OCI-LY3 (cell line): ENCODE measurements at regions not wholly inside any gene's neighbourhood (a gene's known extent, or its start where the extent isn't known, plus 50 kb on each side); places are given as distances from the start of the nearest gene placed in this dataset.
"Not testable (repeated sequence)": the region's sequence is repeated elsewhere in the genome, so short reads cannot be mapped to it uniquely, and the experiment has no call there.

ENCODE experiments used
- H2AFZ ChIP-seq: fragments of 200-600, 300-600 bp; shearing (Covaris generic); 2 replicates; pipeline ENCODE4 v1.6.0; 2014; ENCODE audit warnings: antibody characterized with exemption, low read depth, low read length
- H3K27ac ChIP-seq: fragments of 200-600, 300-600 bp; sonication (generic); 2 replicates; pipeline ENCODE4 v1.5.1; 2014; ENCODE audit warnings: mild to moderate bottlenecking, low read length, moderate library complexity, mixed read lengths
- H3K27me3 ChIP-seq: fragments of 200-600, 300-600 bp; sonication (generic); 2 replicates; pipeline ENCODE4 v1.6.1; 2014; ENCODE audit warnings: low read depth, low read length, mixed read lengths
- H3K36me3 ChIP-seq: fragments of 200-600, 300-600 bp; sonication (generic); replicated peaks from 2 replicates; pipeline ENCODE3; 2014; ENCODE audit warnings: low read depth, low read length, mixed read lengths
- H3K4me1 ChIP-seq: fragments of 300-600, 200-600 bp; sonication (generic); 2 replicates; pipeline ENCODE4 v1.6.1; 2014; ENCODE audit warnings: low read length, mixed read lengths
- H3K4me2 ChIP-seq: fragments of 200-600, 300-600 bp; sonication (generic); 2 replicates; pipeline ENCODE4 v1.6.1; 2014; ENCODE audit warnings: low read length, mixed read lengths
- H3K4me3 ChIP-seq: fragments of 300-600, 200-600 bp; sonication (generic); 2 replicates; pipeline ENCODE4 v1.5.1; 2014; ENCODE audit warnings: antibody characterized with exemption, mild to moderate bottlenecking, low read length, moderate library complexity
- H3K79me2 ChIP-seq: fragments of 300-600, 200-600 bp; shearing (Covaris generic); 2 replicates; pipeline ENCODE4 v1.6.1; 2014; ENCODE audit warnings: mild to moderate bottlenecking, low read length, mixed read lengths
- H3K9ac ChIP-seq: fragments of 300-600, 200-600 bp; shearing (Covaris generic); 2 replicates; pipeline ENCODE4 v1.6.0; 2014; ENCODE audit warnings: mild to moderate bottlenecking, low read length, moderate library complexity
- H3K9me3 ChIP-seq: fragments of 200-600, 300-600 bp; shearing (Covaris generic); 2 replicates; pipeline ENCODE4 v1.6.1; 2014; ENCODE audit warnings: low read length, mixed read lengths; ENCODE audit not compliant: insufficient read depth
- H4K20me1 ChIP-seq: fragments of 200-600, 300-600 bp; sonication (generic); 2 replicates; pipeline ENCODE4 v1.6.1; 2016; ENCODE audit warnings: low read length, mixed read lengths; ENCODE audit not compliant: insufficient read depth
- EZH2phosphoT487 ChIP-seq: fragments of 200-600 bp; shearing (Covaris generic); IDR thresholded peaks from 2 replicates; pipeline ENCODE4 v1.6.1; 2018; ENCODE audit warnings: antibody characterized with exemption, mixed run types, low read depth
- TF ChIP-seq, protein P1 (sequence below): fragments of 200-600, 300-600 bp; sonication (generic); IDR thresholded peaks from 2 replicates; pipeline ENCODE4 v1.5.1; 2014; ENCODE audit warnings: antibody characterized with exemption, low read length, low read depth

DNA sequence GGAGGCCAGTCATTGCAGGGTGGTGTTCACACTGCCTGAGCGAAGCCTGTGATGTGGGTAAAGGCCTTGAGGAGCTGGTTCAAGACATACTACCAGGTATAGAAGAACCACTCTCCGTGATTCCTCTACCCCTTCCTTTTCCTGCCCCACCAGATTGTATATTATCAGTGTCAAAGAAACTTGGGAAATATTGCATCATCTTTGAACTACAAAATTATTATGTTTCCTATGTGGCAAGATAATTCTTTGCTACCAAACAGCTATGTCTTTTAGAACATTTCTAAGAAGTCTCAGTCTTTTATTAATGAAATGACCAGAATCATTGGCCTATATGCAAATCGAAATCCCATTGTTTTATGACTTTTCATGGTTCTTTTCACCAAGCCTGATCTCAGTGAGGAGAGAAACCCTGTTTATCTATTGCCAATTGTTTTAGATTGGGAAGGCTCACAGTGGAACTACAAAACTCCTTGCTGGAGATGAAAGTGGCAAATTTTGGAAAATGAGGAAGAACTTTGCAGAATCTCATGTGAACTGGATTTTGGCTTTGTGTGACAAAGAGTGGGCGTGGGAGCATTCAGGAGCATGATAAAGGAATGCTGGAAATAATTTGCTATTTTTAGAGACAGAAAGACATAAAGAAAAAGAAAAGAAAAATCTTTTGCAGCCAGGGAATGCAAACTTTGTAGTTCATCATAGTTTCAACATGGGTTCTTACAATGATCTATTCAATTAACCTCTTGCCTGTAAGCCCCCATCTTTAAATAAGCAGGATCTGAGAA, 286.9 kb downstream of the INSIG2 start:
- H3K4me1 ChIP-seq, result no peaks in the 10 kb centered on the region
- H3K4me3 ChIP-seq, result no peak overlapping the region
- no peaks in the 10 kb centered on the region for H4K20me1 ChIP-seq
- H3K27me3 ChIP-seq, result peaks cover 11% of the 10 kb centered on the region
- H3K79me2 ChIP-seq, result no peaks in the 10 kb centered on the region
- H3K27ac ChIP-seq, result no peak overlapping the region
- TF ChIP-seq, protein P1, sequence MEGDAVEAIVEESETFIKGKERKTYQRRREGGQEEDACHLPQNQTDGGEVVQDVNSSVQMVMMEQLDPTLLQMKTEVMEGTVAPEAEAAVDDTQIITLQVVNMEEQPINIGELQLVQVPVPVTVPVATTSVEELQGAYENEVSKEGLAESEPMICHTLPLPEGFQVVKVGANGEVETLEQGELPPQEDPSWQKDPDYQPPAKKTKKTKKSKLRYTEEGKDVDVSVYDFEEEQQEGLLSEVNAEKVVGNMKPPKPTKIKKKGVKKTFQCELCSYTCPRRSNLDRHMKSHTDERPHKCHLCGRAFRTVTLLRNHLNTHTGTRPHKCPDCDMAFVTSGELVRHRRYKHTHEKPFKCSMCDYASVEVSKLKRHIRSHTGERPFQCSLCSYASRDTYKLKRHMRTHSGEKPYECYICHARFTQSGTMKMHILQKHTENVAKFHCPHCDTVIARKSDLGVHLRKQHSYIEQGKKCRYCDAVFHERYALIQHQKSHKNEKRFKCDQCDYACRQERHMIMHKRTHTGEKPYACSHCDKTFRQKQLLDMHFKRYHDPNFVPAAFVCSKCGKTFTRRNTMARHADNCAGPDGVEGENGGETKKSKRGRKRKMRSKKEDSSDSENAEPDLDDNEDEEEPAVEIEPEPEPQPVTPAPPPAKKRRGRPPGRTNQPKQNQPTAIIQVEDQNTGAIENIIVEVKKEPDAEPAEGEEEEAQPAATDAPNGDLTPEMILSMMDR, result no peak
- TF ChIP-seq EZH2phosphoT487, result no peak
- H3K9me3 ChIP-seq, result no peaks in the 10 kb centered on the region
- H2AFZ ChIP-seq, result no peak overlapping the region
- H3K36me3 ChIP-seq, result no peaks in the 10 kb centered on the region
- H3K4me2 ChIP-seq, result no peak overlapping the region
- H3K9ac ChIP-seq, result no peak overlapping the region

DNA sequence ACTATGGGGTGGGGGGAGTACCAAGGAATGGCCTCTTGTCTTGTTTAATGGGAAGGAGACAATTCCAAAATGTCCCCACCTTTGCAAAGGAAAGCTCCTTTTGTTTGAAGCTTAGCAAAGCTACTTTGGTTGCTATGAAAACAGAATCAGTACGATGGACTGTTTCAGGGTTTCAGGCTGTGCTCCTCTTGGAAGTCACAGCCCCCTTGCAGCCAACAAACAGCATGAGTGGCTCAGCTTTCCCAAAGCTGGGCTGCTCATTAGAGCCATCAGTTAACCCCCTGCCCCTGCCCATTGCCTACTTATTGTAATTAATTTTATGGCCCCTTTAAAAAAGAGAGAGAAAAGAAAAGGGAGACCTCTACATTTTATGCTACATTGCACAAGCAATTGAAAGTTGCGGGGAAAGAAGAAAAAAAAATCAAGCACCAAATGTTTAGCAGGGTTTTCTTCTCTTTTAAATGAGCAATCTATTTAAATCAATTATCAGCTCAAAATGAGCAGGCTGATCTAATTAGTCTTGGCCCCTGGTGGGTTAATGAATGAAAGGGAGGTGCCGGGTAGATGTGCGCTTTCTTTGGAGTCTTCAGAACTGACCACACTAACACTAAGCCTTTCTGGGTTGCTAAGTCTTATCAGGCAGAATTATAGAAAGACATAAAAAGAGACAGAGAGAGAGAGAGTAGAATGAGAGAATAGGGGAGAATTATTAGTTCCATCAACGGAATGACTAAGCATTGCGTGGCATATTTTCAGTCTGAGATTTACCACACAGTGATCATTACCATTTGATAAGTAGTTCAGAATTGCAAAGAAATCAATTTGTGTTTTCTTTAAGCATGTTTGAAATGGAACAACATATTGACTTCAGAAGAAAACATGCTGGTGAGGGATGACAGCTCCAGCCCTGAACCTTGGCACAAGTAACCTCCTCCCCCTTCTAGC, 284.9 kb downstream of the INSIG2 start:
- Histone ChIP-seq H3K4me2 (no peak overlapping the region), H2AFZ (no peak overlapping the region), H3K27me3 (peaks cover 17% of the 10 kb centered on the region), H3K9me3 (no peaks in the 10 kb centered on the region), H3K4me1 (no peaks in the 10 kb centered on the region), H3K4me3 (no peak overlapping the region), H3K79me2 (no peaks in the 10 kb centered on the region), H3K9ac (no peak overlapping the region), H3K27ac (no peak overlapping the region), H3K36me3 (no peaks in the 10 kb centered on the region), H4K20me1 (no peaks in the 10 kb centered on the region)
- TF ChIP-seq, protein P1, result no peak
- no peak for TF ChIP-seq EZH2phosphoT487

DNA sequence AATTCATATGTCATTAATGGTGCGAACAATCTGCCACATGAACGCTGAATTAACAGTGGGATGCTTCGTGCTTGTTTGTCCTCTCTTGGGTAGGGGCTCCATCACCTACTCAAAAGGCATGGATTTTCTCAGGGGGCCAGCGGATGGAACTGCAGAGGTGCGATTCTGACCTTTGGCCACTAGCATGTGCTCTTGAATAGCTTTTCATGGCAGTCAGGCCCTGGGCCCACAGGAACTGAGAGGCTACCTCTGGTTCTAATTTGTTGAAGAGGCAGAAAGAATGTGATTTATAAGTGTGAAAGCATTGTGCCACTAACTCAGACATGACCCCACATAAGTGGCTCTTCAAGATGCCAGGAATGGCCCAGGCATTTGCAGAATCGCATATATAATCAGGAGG, 283.2 kb downstream of the INSIG2 start:
- Histone ChIP-seq H2AFZ (no peak overlapping the region), H3K9me3 (no peaks in the 10 kb centered on the region), H3K4me1 (no peaks in the 10 kb centered on the region), H3K9ac (no peak overlapping the region), H3K36me3 (no peaks in the 10 kb centered on the region), H3K27me3 (peaks cover 17% of the 10 kb centered on the region), H3K79me2 (no peaks in the 10 kb centered on the region), H3K4me3 (no peak overlapping the region), H4K20me1 (no peaks in the 10 kb centered on the region), H3K27ac (no peak overlapping the region), H3K4me2 (no peak overlapping the region)
- TF ChIP-seq, protein P1, result peak; percentile 67
- no peak for TF ChIP-seq EZH2phosphoT487

DNA sequence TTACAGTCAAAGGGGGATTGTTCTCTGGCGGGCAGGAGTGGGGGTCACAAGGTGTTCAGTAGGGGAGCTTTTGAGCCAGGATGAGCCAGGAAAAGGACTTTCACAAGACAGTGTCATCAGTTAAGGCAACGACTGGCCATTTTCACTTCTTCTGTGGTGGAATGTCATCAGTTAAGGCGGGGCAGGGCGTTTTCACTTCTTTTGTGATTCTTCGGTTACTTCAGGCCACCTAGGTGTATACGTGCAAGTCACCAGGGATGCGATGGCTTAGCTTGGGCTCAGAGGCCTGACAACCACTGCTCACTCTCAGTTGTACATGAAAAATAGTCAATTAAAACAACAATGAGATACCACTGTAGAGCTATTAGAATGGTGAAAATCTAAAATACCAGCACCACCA, 281.2 kb downstream of the INSIG2 start:
- H3K36me3 ChIP-seq, H3K9ac ChIP-seq, H3K9me3 ChIP-seq, H3K4me2 ChIP-seq, H3K4me1 ChIP-seq, H3K27ac ChIP-seq, H3K4me3 ChIP-seq, H2AFZ ChIP-seq, H3K79me2 ChIP-seq, H4K20me1 ChIP-seq: not testable (repeated sequence)
- peaks cover 21% of the 10 kb centered on the region for H3K27me3 ChIP-seq
